BLaER1 (cell line): ENCODE measurements at regions not wholly inside any gene's neighbourhood (a gene's known extent, or its start where the extent isn't known, plus 50 kb on each side); places are given as distances from the start of the nearest gene placed in this dataset.
"Not testable (repeated sequence)": the region's sequence is repeated elsewhere in the genome, so short reads cannot be mapped to it uniquely, and the experiment has no call there.

Experiments used
- H3K27ac ChIP-seq: shearing (Covaris generic); formaldehyde crosslinking; 2 replicates; pipeline ENCODE4 v1.8.1; 2022
- H3K27me3 ChIP-seq: shearing (Covaris generic); formaldehyde crosslinking; 2 replicates; pipeline ENCODE4 v1.8.1; 2022
- H3K36me3 ChIP-seq: shearing (Covaris generic); formaldehyde crosslinking; 2 replicates; pipeline ENCODE4 v1.8.1; 2022
- H3K4me1 ChIP-seq: shearing (Covaris generic); formaldehyde crosslinking; 2 replicates; pipeline ENCODE4 v1.8.1; 2022
- H3K4me2 ChIP-seq: shearing (Covaris generic); formaldehyde crosslinking; 2 replicates; pipeline ENCODE4 v1.8.1; 2022
- H3K4me3 ChIP-seq: shearing (Covaris generic); formaldehyde crosslinking; 2 replicates; pipeline ENCODE4 v1.8.1; 2022
- H3K9ac ChIP-seq: shearing (Covaris generic); formaldehyde crosslinking; 2 replicates; pipeline ENCODE4 v1.8.1; 2022
- H3K9me3 ChIP-seq: shearing (Covaris generic); formaldehyde crosslinking; 2 replicates; pipeline ENCODE4 v1.8.1; 2022
- H4K20me1 ChIP-seq: shearing (Covaris generic); formaldehyde crosslinking; 2 replicates; pipeline ENCODE4 v1.8.1; 2022
- Cebpa-rat ChIP-seq: shearing (Covaris generic); IDR thresholded peaks from 2 replicates; pipeline ENCODE4 v1.8.1; 2022

GRCh38 chr17:16888413-16889087, 83.4 kb downstream of the TNFRSF13B start:
- Histone ChIP-seq H3K4me2 (no peak overlapping the region), H3K36me3 (no peaks in the 10 kb centered on the region), H3K27ac (no peak overlapping the region), H3K9ac (no peak overlapping the region), H3K4me1 (peaks cover 2% of the 10 kb centered on the region), H3K27me3 (no peaks in the 10 kb centered on the region), H4K20me1 (no peaks in the 10 kb centered on the region), H3K4me3 (no peak overlapping the region), H3K9me3 (no peaks in the 10 kb centered on the region)
- no peak for TF ChIP-seq Cebpa-rat

GRCh38 chr17:16887523-16888095, 84.3 kb downstream of the TNFRSF13B start:
- Histone ChIP-seq H3K27me3 (no peaks in the 10 kb centered on the region), H4K20me1 (no peaks in the 10 kb centered on the region), H3K4me3 (no peak overlapping the region)

GRCh38 chr17:16886655-16887322, 85.1 kb downstream of the TNFRSF13B start:
- Histone ChIP-seq H3K4me2 (no peak overlapping the region), H3K9me3 (no peaks in the 10 kb centered on the region), H3K36me3 (no peaks in the 10 kb centered on the region), H3K27me3 (no peaks in the 10 kb centered on the region), H3K4me3 (no peak overlapping the region), H3K4me1 (0 out of 2 replicates have a peak, but pooled peaks cover 7% of the 10 kb centered on the region), H4K20me1 (no peaks in the 10 kb centered on the region), H3K27ac (no peak overlapping the region), H3K9ac (no peak overlapping the region)
- TF ChIP-seq Cebpa-rat: no peak

More at GRCh38 chr17:16887523-16888095, 84.3 kb downstream of the TNFRSF13B start:
- Histone ChIP-seq H3K27ac (no peak overlapping the region), H3K4me1 (0 out of 2 replicates have a peak, but pooled peaks cover 7% of the 10 kb centered on the region), H3K4me2 (no peak overlapping the region), H3K9me3 (no peaks in the 10 kb centered on the region), H3K36me3 (no peaks in the 10 kb centered on the region), H3K9ac (no peak overlapping the region)
- no peak for TF ChIP-seq Cebpa-rat

GRCh38 chr17:16885204-16885603, 86.7 kb downstream of the TNFRSF13B start:
- H3K4me2 ChIP-seq, H4K20me1 ChIP-seq, H3K27me3 ChIP-seq, H3K27ac ChIP-seq, H3K4me3 ChIP-seq, H3K36me3 ChIP-seq, H3K9ac ChIP-seq, H3K4me1 ChIP-seq, H3K9me3 ChIP-seq: not testable (repeated sequence)

- not testable (repeated sequence) for H3K4me1 ChIP-seq, H3K9me3 ChIP-seq, H3K9ac ChIP-seq, H3K27ac ChIP-seq, H4K20me1 ChIP-seq, H3K27me3 ChIP-seq, H3K4me3 ChIP-seq, H3K36me3 ChIP-seq
- H3K4me2 ChIP-seq: 0 out of 2 replicates have a peak overlapping the region, but pooled peaks have one; percentile 11
Observed at GRCh38 chr17:16882926-16883265, 89.0 kb downstream of the TNFRSF13B start.

GRCh38 chr17:16882243-16882925, 89.5 kb downstream of the TNFRSF13B start:
- 0 out of 2 replicates have a peak, but pooled peaks cover 7% of the 10 kb centered on the region for H3K4me1 ChIP-seq
- no peak for TF ChIP-seq Cebpa-rat
- peaks cover 8% of the 10 kb centered on the region for H3K9me3 ChIP-seq
- no peaks in the 10 kb centered on the region for H3K36me3 ChIP-seq
- no peak overlapping the region for H3K27ac ChIP-seq
- no peaks in the 10 kb centered on the region for H4K20me1 ChIP-seq
- H3K4me3 ChIP-seq: no peak overlapping the region
- no peak overlapping the region for H3K4me2 ChIP-seq
- no peaks in the 10 kb centered on the region for H3K27me3 ChIP-seq
- no peak overlapping the region for H3K9ac ChIP-seq

- no peaks in the 10 kb centered on the region for H3K27me3 ChIP-seq
- H3K36me3 ChIP-seq: no peaks in the 10 kb centered on the region
- no peaks in the 10 kb centered on the region for H4K20me1 ChIP-seq
- H3K9me3 ChIP-seq: peaks cover 12% of the 10 kb centered on the region
- H3K9ac ChIP-seq: no peak overlapping the region
- H3K4me2 ChIP-seq: no peak overlapping the region
- 0 out of 2 replicates have a peak, but pooled peaks cover 7% of the 10 kb centered on the region for H3K4me1 ChIP-seq
- H3K4me3 ChIP-seq: no peak overlapping the region
- no peak overlapping the region for H3K27ac ChIP-seq
- no peak for TF ChIP-seq Cebpa-rat
Observed at GRCh38 chr17:16881239-16881924, 90.5 kb downstream of the TNFRSF13B start.

GRCh38 chr17:16880843-16881230, 91.1 kb downstream of the TNFRSF13B start:
- H3K9me3 ChIP-seq: peaks cover 12% of the 10 kb centered on the region

GRCh38 chr17:16880121-16880842, 91.6 kb downstream of the TNFRSF13B start:
- Histone ChIP-seq H4K20me1 (no peaks in the 10 kb centered on the region), H3K9me3 (peaks cover 12% of the 10 kb centered on the region), H3K36me3 (no peaks in the 10 kb centered on the region), H3K4me3 (no peak overlapping the region), H3K4me1 (0 out of 2 replicates have a peak, but pooled peaks cover 7% of the 10 kb centered on the region), H3K4me2 (no peak overlapping the region), H3K27me3 (no peaks in the 10 kb centered on the region), H3K9ac (no peak overlapping the region), H3K27ac (no peak overlapping the region)
- no peak for TF ChIP-seq Cebpa-rat

More at GRCh38 chr17:16880843-16881230, 91.1 kb downstream of the TNFRSF13B start:
- Histone ChIP-seq H3K36me3 (no peaks in the 10 kb centered on the region), H3K27ac (no peak overlapping the region), H3K4me3 (no peak overlapping the region), H4K20me1 (no peaks in the 10 kb centered on the region), H3K27me3 (no peaks in the 10 kb centered on the region), H3K9ac (no peak overlapping the region), H3K4me1 (0 out of 2 replicates have a peak, but pooled peaks cover 7% of the 10 kb centered on the region), H3K4me2 (no peak overlapping the region)
- TF ChIP-seq Cebpa-rat: no peak
